Gastroesophageal sphincter (tissue), 4 donors: ENCODE measurements at regions not wholly inside any gene's neighbourhood (a gene's known extent, or its start where the extent isn't known, plus 50 kb on each side); places are given as distances from the start of the nearest gene placed in this dataset.
"Not testable (repeated sequence)": the region's sequence is repeated elsewhere in the genome, so short reads cannot be mapped to it uniquely, and the experiment has no call there.

Source experiments
- ATAC-seq: fragments of 150-250 bp; one replicate; pipeline ENCODE4 v1.9.1; 2016; ENCODE audit warnings: mild to moderate bottlenecking, moderate library complexity
- H3K27ac ChIP-seq, 4 donors: fragments of 200-600 bp; sonication (generic) in 3 of 4; 1 replicate in 3 of 4; 2 replicates in 1 of 4; pipeline ENCODE4 v1.5.1; 2016 to 2019
- H3K27me3 ChIP-seq: fragments of 200-600 bp; sonication (generic); one replicate; pipeline ENCODE4 v1.5.1; 2019
- H3K36me3 ChIP-seq, 2 donors: fragments of 200-600 bp; sonication (generic); one replicate each; pipeline ENCODE4 v1.5.1; 2019; ENCODE audit warnings: control low read depth in 1 of 2
- H3K4me1 ChIP-seq, 3 donors: fragments of 200-600 bp; sonication (generic); 1 replicate in 2 of 3; 2 replicates in 1 of 3; pipeline ENCODE4 v1.5.1; 2016 to 2019; ENCODE audit warnings: control low read depth in 2 of 3
- H3K4me3 ChIP-seq, 2 donors: fragments of 200-600 bp; sonication (generic); one replicate each; pipeline ENCODE4 v1.5.1; 2019; ENCODE audit warnings: mild to moderate bottlenecking in 1 of 2, moderate library complexity in 1 of 2
- H3K9me3 ChIP-seq, 3 donors: fragments of 200-600 bp; sonication (generic); one replicate each; pipeline ENCODE4 v1.5.1; 2017 to 2019; ENCODE audit warnings: control low read depth in 2 of 3
- EP300 ChIP-seq: sonication (generic); formaldehyde crosslinking; IDR thresholded peaks from one replicate; pipeline ENCODE4 v1.6.1; 2017; ENCODE audit warnings: antibody characterized with exemption, mild to moderate bottlenecking
- POLR2A ChIP-seq, 2 donors: fragments of 450-650 bp; IDR thresholded peaks; one replicate each; pipeline ENCODE4 v1.6.1; 2017; ENCODE audit warnings: antibody characterized with exemption in 2 of 2, mild to moderate bottlenecking in 2 of 2, moderate library complexity in 1 of 2
- POLR2AphosphoS5 ChIP-seq: sonication (generic); formaldehyde crosslinking; IDR thresholded peaks from one replicate; pipeline ENCODE4 v1.6.1; 2017; ENCODE audit warnings: antibody characterized with exemption
- WGBS, 2 donors: methylation state at CpG; one replicate each; pipeline ENCODE4 v1.1.5; 2018; ENCODE audit warnings: low coverage in 1 of 2; 5-methylcytosine and 5-hydroxymethylcytosine counted together
- TF ChIP-seq, protein P1 (sequence below), 4 experiments: fragments of 200-600 bp in 2 of 4; fragments of 450-650 bp in 2 of 4; sonication (generic) in 1 of 4; IDR thresholded peaks; one replicate each; pipeline ENCODE4 v1.5.1; 2017 to 2019; ENCODE audit warnings: antibody characterized with exemption in 4 of 4, mild to moderate bottlenecking in 2 of 4, moderate library complexity in 2 of 4

DNA sequence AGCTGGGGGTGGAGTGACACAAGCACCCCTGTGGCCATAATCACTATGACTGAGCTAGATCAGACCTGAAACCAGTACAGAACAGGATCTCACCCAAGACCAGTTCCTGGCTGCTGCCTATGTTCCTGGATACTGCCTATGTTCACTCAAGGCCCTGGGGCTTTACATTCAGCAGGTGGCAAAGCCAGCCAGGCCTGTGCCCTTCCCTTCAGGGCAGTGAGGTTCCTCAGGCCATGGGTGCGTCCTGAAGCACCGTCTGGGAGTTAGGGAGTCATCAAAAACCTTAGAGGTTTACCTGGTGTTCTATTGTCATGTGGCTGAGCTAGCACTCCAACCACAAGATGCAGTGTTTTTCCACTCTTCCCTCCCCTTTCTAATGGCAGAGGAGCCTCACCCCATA lies 419.8 kb downstream of the TMEM232 start:
- H3K9me3 ChIP-seq: peaks cover 0 to 29% (median 0%) of the 10 kb centered on the region in 3 donors
- H3K4me3 ChIP-seq: no peak overlapping the region
- ATAC-seq: no peak
- TF ChIP-seq, protein P1, sequence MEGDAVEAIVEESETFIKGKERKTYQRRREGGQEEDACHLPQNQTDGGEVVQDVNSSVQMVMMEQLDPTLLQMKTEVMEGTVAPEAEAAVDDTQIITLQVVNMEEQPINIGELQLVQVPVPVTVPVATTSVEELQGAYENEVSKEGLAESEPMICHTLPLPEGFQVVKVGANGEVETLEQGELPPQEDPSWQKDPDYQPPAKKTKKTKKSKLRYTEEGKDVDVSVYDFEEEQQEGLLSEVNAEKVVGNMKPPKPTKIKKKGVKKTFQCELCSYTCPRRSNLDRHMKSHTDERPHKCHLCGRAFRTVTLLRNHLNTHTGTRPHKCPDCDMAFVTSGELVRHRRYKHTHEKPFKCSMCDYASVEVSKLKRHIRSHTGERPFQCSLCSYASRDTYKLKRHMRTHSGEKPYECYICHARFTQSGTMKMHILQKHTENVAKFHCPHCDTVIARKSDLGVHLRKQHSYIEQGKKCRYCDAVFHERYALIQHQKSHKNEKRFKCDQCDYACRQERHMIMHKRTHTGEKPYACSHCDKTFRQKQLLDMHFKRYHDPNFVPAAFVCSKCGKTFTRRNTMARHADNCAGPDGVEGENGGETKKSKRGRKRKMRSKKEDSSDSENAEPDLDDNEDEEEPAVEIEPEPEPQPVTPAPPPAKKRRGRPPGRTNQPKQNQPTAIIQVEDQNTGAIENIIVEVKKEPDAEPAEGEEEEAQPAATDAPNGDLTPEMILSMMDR (IDR thresholded peaks at IDR 0.05): no peak
- H3K36me3 ChIP-seq: no peaks in the 10 kb centered on the region
- H3K4me1 ChIP-seq: no peaks in the 10 kb centered on the region
- H3K27ac ChIP-seq: no peak overlapping the region
- no peaks in the 10 kb centered on the region for H3K27me3 ChIP-seq
- WGBS, 2 donors: 90% methylated on average over 2 of the region's 2 CpGs; no CpG with 5 or more reads in 1 of the 2 donors

DNA sequence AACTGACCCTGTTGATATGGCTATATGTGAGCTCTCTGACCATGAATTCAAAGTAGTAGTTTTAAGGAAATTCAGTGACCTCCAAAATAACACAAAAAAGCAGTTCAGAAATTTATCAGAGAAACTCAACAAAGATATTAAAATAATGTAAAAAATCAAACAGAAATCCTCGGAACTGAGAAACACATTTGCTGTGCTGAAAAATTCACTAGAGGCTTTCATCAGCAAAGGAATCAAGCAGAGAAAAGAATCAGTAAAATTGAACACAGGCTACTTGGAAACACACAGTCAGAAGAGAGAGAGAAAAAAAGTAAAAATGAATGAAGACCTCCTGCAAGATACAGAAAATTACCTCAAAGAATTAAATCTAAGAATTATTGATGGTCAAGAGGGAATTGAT lies 417.2 kb downstream of the TMEM232 start:
- no peak for ATAC-seq
- H3K9me3 ChIP-seq: peaks cover 0 to 24% (median 0%) of the 10 kb centered on the region in 3 donors
- no peak for TF ChIP-seq POLR2AphosphoS5
- no peaks in the 10 kb centered on the region for H3K4me1 ChIP-seq
- no peaks in the 10 kb centered on the region for H3K36me3 ChIP-seq
- 80 to 94% methylated on average over 1 of the region's 1 CpG for WGBS, 2 donors
- H3K27me3 ChIP-seq: no peaks in the 10 kb centered on the region
- H3K4me3 ChIP-seq: no peak overlapping the region
- no peak overlapping the region for H3K27ac ChIP-seq

DNA sequence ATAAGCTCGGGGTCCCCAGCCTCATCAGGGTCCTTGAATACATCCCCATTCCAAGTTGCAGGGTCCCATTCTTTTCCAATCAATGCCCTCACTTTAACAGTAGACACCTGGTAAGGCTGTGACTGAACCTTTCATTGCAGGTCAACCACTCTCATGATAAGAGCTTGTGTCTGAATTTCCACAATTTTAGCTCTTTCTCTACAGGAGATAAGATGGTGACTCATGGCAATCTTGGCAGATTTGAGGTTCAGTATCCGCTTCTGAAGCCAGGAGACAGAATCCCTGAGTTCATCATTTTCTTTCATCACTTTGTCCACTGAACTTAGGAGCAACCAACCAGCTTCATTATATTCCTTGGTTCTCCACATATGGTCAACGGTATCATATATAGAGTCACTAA lies 409.9 kb downstream of the TMEM232 start:
- not testable (repeated sequence) for H3K27ac ChIP-seq, H3K36me3 ChIP-seq, H3K4me1 ChIP-seq, H3K27me3 ChIP-seq, H3K4me3 ChIP-seq, H3K9me3 ChIP-seq, ATAC-seq
- 47 to 67% methylated on average over 3 of the region's 3 CpGs for WGBS, 2 donors

DNA sequence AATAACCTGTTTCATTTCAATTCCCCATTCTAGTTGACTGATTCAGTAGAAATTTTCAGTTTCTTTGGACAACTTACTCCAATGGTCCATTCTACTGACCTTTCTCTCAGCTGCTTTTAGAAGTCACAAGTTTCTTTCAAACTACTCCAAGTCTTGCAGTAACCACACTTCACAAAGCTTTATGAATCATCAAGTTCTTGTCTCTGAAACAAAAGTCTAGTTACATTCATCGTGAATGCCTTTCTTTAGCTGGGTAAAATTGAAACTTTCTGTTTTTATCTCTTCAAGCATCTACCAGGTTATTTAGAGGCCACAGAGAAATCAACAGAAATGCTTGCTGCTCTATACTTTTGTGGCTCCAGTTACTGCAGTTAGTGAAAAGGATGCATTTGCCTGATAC lies 405.4 kb downstream of the TMEM232 start:
- WGBS, 2 donors: 63 to 90% methylated on average over 1 of the region's 1 CpG
- TF ChIP-seq, protein P1 (IDR thresholded peaks at IDR 0.05): no peak
- no peak for TF ChIP-seq POLR2A (IDR thresholded peaks at IDR 0.05)
- TF ChIP-seq EP300: no peak
- TF ChIP-seq POLR2AphosphoS5: no peak

DNA sequence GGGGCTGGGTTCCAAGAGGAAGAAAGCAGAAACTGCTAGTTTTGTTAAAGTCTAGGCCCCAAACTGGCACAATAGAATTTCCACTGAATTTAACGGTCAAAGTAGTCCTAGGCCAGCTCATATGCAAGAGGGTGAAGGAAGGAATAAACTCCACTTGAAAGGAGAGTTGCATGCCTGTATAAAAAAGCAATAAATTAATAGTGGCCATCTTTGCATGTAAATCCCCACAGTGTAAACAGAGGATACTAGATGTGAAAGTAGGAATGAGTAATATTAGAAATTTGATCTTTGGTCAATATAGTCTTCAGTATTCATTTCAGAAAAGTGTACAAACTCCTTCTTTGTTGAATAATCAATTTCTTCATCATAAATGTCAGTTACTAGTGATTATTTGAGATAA lies 403.1 kb downstream of the TMEM232 start:
- Histone ChIP-seq H3K9me3 (no peaks in the 10 kb centered on the region), H3K27ac (no peak overlapping the region), H3K4me1 (no peaks in the 10 kb centered on the region), H3K36me3 (no peaks in the 10 kb centered on the region), H3K27me3 (no peaks in the 10 kb centered on the region), H3K4me3 (no peak overlapping the region)
- no peak for ATAC-seq
- no peak for TF ChIP-seq POLR2AphosphoS5
- no peak for TF ChIP-seq POLR2A (IDR thresholded peaks at IDR 0.05)
- TF ChIP-seq EP300: no peak
- TF ChIP-seq, protein P1 (IDR thresholded peaks at IDR 0.05): no peak
- 100% methylated on average over 1 of the region's 1 CpG for WGBS, 2 donors

More for the DNA sequence above, 405.4 kb downstream of the TMEM232 start:
- H3K27me3 ChIP-seq: no peaks in the 10 kb centered on the region
- H3K9me3 ChIP-seq: no peaks in the 10 kb centered on the region
- no peaks in the 10 kb centered on the region for H3K4me1 ChIP-seq
- ATAC-seq: no peak
- H3K27ac ChIP-seq: no peak overlapping the region
- H3K36me3 ChIP-seq: no peaks in the 10 kb centered on the region
- no peak overlapping the region for H3K4me3 ChIP-seq

DNA sequence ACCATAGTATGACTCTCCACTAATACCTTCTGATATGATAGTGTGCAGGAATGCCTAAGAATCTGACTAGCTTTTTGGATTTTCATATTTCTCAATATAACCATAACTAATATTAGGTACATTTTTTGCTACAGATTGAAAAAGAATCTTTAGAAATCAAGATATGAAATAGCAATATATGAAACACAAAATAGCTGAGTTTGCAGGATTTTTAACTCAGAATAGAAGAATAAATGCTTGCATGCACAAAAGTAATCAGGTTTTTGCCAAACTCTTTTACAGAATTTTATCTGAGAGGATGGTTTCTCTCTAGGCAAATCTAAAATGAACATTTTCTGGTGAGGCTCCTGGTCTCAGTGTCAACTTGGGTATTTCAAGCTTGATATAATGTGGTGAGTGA lies 402.6 kb downstream of the TMEM232 start:
- Histone ChIP-seq H3K4me1 (no peaks in the 10 kb centered on the region), H3K9me3 (no peaks in the 10 kb centered on the region), H3K36me3 (no peaks in the 10 kb centered on the region), H3K27me3 (no peaks in the 10 kb centered on the region), H3K27ac (no peak overlapping the region), H3K4me3 (no peak overlapping the region)
- no peak for TF ChIP-seq POLR2AphosphoS5
- TF ChIP-seq EP300: no peak
- no peak for TF ChIP-seq POLR2A (IDR thresholded peaks at IDR 0.05)
- TF ChIP-seq, protein P1 (IDR thresholded peaks at IDR 0.05): no peak
- ATAC-seq: no peak
